ENCODE measurements at regions not wholly inside any gene's neighbourhood (a gene's known extent, or its start where the extent isn't known, plus 50 kb on each side); places are given as distances from the start of the nearest gene placed in this dataset.

GRCh38 chr6:40210628-40211056, 276.4 kb upstream of the MOCS1 start:
- TF ChIP-seq CTCF (optimal IDR thresholded peaks at IDR 0.05 in 1 of 3, IDR thresholded peaks at IDR 0.05 in 1 of 3, conservative IDR thresholded peaks at IDR 0.05 in 1 of 3; ENCODE audit: extremely low read depth in 1 of 3, insufficient read depth in 2 of 3, low read length in 3 of 3) (no peak), EZH2 (IDR thresholded peaks at IDR 0.05; ENCODE audit: low read length) (no peak)

All from keratinocyte (primary cell).